Loucy (cell line): ENCODE measurements at regions not wholly inside any gene's neighbourhood (a gene's known extent, or its start where the extent isn't known, plus 50 kb on each side); places are given as distances from the start of the nearest gene placed in this dataset.
"Not testable (repeated sequence)": the region's sequence is repeated elsewhere in the genome, so short reads cannot be mapped to it uniquely, and the experiment has no call there.

ENCODE experiments used
- EZH2phosphoT487 ChIP-seq: fragments of 200-600 bp; IDR thresholded peaks from 2 replicates; pipeline ENCODE4 v1.6.1; 2018; ENCODE audit warnings: antibody characterized with exemption, mild to moderate bottlenecking, moderate library complexity, borderline replicate concordance
- TF ChIP-seq, protein P1 (sequence below): fragments of 200-600 bp; sonication (generic); conservative IDR thresholded peaks from 2 replicates; pipeline ENCODE4 v1.5.1; 2014; ENCODE audit warnings: mild to moderate bottlenecking, antibody characterized with exemption, low read length

DNA sequence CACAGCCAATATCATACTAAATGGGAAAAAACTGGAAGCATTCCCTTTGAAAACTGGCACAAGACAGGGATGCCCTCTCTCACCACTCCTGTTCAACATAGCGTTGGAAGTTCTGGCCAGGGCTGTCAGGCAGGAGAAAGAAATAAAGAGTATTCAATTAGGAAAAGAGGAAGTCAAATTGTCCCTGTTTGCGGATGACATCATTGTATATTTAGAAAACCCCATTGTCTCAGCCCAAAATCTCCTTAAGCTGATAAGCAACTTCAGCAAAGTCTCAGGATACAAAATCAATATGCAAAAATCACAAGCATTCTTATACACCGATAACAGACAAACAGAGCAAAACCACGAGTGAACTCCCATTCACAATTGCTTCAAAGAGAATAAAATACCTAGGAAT lies 283.4 kb downstream of the TSN start:
- TF ChIP-seq, protein P1, sequence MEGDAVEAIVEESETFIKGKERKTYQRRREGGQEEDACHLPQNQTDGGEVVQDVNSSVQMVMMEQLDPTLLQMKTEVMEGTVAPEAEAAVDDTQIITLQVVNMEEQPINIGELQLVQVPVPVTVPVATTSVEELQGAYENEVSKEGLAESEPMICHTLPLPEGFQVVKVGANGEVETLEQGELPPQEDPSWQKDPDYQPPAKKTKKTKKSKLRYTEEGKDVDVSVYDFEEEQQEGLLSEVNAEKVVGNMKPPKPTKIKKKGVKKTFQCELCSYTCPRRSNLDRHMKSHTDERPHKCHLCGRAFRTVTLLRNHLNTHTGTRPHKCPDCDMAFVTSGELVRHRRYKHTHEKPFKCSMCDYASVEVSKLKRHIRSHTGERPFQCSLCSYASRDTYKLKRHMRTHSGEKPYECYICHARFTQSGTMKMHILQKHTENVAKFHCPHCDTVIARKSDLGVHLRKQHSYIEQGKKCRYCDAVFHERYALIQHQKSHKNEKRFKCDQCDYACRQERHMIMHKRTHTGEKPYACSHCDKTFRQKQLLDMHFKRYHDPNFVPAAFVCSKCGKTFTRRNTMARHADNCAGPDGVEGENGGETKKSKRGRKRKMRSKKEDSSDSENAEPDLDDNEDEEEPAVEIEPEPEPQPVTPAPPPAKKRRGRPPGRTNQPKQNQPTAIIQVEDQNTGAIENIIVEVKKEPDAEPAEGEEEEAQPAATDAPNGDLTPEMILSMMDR, result not testable (repeated sequence)
- not testable (repeated sequence) for TF ChIP-seq EZH2phosphoT487
